Body of pancreas (tissue), 4 donors: ENCODE measurements at regions not wholly inside any gene's neighbourhood (a gene's known extent, or its start where the extent isn't known, plus 50 kb on each side); places are given as distances from the start of the nearest gene placed in this dataset.

ENCODE experiments used
- CTCF ChIP-seq, 7 experiments: fragments of 450-650 bp in 4 of 7; fragments of 200-600 bp in 3 of 7; sonication (generic) in 3 of 7; IDR thresholded peaks; one replicate each; pipeline ENCODE4 v1.5.1; 2016 to 2019; ENCODE audit warnings: antibody characterized with exemption in 7 of 7
- POLR2A ChIP-seq, 3 donors: fragments of 450-650 bp; IDR thresholded peaks; one replicate each; pipeline ENCODE4 v1.6.1; 2016; ENCODE audit warnings: antibody characterized with exemption in 3 of 3, mild to moderate bottlenecking in 2 of 3

GRCh38 chr5:124868676-124869075, 122.2 kb upstream of the ZNF608 start:
- TF ChIP-seq CTCF (IDR thresholded peaks at IDR 0.05) (no peak), POLR2A (IDR thresholded peaks at IDR 0.05) (no peak)
